Kidney epithelial cell (primary cell): ENCODE measurements at regions not wholly inside any gene's neighbourhood (a gene's known extent, or its start where the extent isn't known, plus 50 kb on each side); places are given as distances from the start of the nearest gene placed in this dataset.
"Not testable (repeated sequence)": the region's sequence is repeated elsewhere in the genome, so short reads cannot be mapped to it uniquely, and the experiment has no call there.

Experiments used
- DNase-seq: peaks from one replicate; pipeline ENCODE4 v3.0.0-alpha.2; 2010; ENCODE audit warnings: low read depth
- H3K27me3 ChIP-seq: 2 replicates; pipeline ENCODE4 v1.6.0; 2011; ENCODE audit warnings: low read length; ENCODE audit not compliant: control insufficient read depth, insufficient read depth
- H3K36me3 ChIP-seq: 2 replicates; pipeline ENCODE4 v1.5.1; 2011; ENCODE audit warnings: low read length; ENCODE audit not compliant: control insufficient read depth, insufficient read depth
- H3K4me3 ChIP-seq: 2 replicates; pipeline ENCODE4 v1.5.1; 2011; ENCODE audit warnings: low read depth, mild to moderate bottlenecking, control low read depth, low read length
- CTCF ChIP-seq: IDR thresholded peaks from 2 replicates; pipeline ENCODE4 v1.5.1; 2011; ENCODE audit warnings: mild to moderate bottlenecking, moderate library complexity, low read length, control low read depth, inconsistent platforms; ENCODE audit not compliant: insufficient read depth, poor library complexity, severe bottlenecking

GRCh38 chr4:12122316-12122715, 693.6 kb upstream of the HS3ST1 start:
- Histone ChIP-seq H3K4me3 (no peak overlapping the region), H3K36me3 (no peaks in the 10 kb centered on the region), H3K27me3 (no peaks in the 10 kb centered on the region)
- no peak for TF ChIP-seq CTCF
- DNase-seq: no peak

- TF ChIP-seq CTCF: no peak
- Histone ChIP-seq H3K36me3 (no peaks in the 10 kb centered on the region), H3K27me3 (no peaks in the 10 kb centered on the region), H3K4me3 (no peak overlapping the region)
- no peak for DNase-seq
Measured at GRCh38 chr4:12120968-12121367, 692.3 kb upstream of the HS3ST1 start.

- no peak overlapping the region for H3K4me3 ChIP-seq
- DNase-seq: no peak
- H3K36me3 ChIP-seq: no peaks in the 10 kb centered on the region
- TF ChIP-seq CTCF: no peak
- H3K27me3 ChIP-seq: no peaks in the 10 kb centered on the region
Measured at GRCh38 chr4:12118651-12119213, 690.0 kb upstream of the HS3ST1 start.

GRCh38 chr4:12116009-12116552, 687.4 kb upstream of the HS3ST1 start:
- H3K36me3 ChIP-seq: no peaks in the 10 kb centered on the region
- no peaks in the 10 kb centered on the region for H3K27me3 ChIP-seq
- no peak overlapping the region for H3K4me3 ChIP-seq
- TF ChIP-seq CTCF: no peak
- no peak for DNase-seq

- no peaks in the 10 kb centered on the region for H3K36me3 ChIP-seq
- no peaks in the 10 kb centered on the region for H3K27me3 ChIP-seq
- TF ChIP-seq CTCF: no peak
- H3K4me3 ChIP-seq: no peak overlapping the region
- no peak for DNase-seq
Measured at GRCh38 chr4:12110627-12111026, 681.9 kb upstream of the HS3ST1 start.

GRCh38 chr4:12109056-12109455, 680.4 kb upstream of the HS3ST1 start:
- H3K36me3 ChIP-seq, H3K27me3 ChIP-seq, DNase-seq, H3K4me3 ChIP-seq: not testable (repeated sequence)
